CD4-positive, alpha-beta T cell treated with Interleukin-4 for 1 hour (primary cell): ENCODE measurements at regions not wholly inside any gene's neighbourhood (a gene's known extent, or its start where the extent isn't known, plus 50 kb on each side); places are given as distances from the start of the nearest gene placed in this dataset.

Source experiments
- DNase-seq, 2 donors: peaks; one replicate each; pipeline ENCODE4 v3.0.0-alpha.2; 2020 to 2022

- DNase-seq, result no peak
These were observed 62.6 kb upstream of the RAB12 start for GRCh38 chr18:8546677-8547076.

- no peak for DNase-seq
These were observed 61.1 kb upstream of the RAB12 start for GRCh38 chr18:8548186-8548585.

DNA sequence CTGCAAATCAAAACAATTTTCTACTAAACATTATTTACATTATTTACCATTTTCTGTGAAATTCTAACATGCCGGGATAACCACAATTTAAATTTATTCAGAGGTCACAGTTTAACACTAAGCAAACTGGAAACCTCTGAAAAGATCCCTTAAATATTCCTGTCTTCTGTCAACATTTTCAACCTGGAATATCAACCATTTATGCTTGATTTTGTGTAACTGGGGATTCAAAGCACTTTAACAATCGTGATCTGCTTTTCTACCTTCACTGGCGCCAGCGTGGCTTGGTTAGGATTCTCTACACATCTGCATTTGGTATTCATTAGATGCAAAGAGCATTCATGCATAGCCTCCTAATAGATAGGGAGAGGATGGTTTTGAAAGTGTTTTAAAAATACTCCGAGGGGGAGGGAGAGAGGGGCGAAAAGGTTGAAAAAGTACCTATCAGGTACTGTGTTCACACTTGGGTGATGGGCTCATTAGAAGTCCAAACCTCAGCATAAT lies 59.9 kb upstream of the RAB12 start:
- DNase-seq, result no peak

DNA sequence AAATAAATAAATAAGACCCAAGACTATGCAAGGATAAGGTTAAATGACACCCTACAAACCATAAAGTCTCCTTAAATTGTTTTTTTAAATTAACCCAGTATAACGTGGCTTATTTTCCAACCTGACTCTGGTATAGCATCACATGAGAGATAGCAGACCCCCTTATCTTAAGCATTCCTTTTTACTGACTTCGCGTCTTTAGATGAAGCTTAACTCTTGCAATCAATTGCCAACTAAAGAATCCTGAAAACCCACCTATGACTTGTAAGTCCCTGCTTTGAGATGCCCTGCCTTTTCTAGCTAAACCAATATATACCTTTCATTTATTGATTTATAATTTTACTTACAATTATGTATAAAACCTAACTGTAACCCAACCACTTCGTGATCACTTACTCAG lies 57.1 kb upstream of the RAB12 start:
- no peak for DNase-seq

DNA sequence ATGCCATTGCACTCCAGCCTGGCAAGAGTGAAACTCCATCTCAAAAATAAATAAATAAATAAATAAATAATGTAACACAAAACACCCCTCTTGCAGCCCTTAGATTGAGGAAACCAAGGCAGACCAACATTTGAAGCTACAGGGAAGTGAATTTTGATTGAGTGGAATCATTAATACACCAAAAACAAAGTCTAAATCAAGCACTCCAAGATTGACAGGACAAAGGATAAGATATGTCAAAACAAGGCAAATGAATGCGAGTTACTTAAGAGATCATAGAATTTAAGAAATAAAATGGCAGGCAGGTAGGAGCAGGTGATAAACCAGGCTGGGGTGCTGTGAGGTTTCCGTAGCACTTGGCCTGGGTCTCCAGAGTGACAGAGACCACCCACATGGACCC lies 54.9 kb upstream of the RAB12 start:
- no peak for DNase-seq

- DNase-seq, result no peak
These were observed 52.8 kb upstream of the RAB12 start for GRCh38 chr18:8556424-8556823.
